PC-9 (cell line): ENCODE measurements at regions not wholly inside any gene's neighbourhood (a gene's known extent, or its start where the extent isn't known, plus 50 kb on each side); places are given as distances from the start of the nearest gene placed in this dataset.

Experiments used
- EZH2 ChIP-seq: fragments of 200-600 bp; sonication (generic); IDR thresholded peaks from 2 replicates; pipeline ENCODE4 v1.8.0; 2017; ENCODE audit warnings: antibody characterized with exemption, low read depth
- TF ChIP-seq, protein P1 (sequence below): fragments of 200-600 bp; sonication (generic); conservative IDR thresholded peaks from 2 replicates; pipeline ENCODE4 v1.6.1; 2017; ENCODE audit warnings: mixed run types, antibody characterized with exemption, mild to moderate bottlenecking, moderate library complexity

GRCh38 chr1:219123036-219123435 lies 50.6 kb upstream of the LYPLAL1 start:
- TF ChIP-seq, protein P1, sequence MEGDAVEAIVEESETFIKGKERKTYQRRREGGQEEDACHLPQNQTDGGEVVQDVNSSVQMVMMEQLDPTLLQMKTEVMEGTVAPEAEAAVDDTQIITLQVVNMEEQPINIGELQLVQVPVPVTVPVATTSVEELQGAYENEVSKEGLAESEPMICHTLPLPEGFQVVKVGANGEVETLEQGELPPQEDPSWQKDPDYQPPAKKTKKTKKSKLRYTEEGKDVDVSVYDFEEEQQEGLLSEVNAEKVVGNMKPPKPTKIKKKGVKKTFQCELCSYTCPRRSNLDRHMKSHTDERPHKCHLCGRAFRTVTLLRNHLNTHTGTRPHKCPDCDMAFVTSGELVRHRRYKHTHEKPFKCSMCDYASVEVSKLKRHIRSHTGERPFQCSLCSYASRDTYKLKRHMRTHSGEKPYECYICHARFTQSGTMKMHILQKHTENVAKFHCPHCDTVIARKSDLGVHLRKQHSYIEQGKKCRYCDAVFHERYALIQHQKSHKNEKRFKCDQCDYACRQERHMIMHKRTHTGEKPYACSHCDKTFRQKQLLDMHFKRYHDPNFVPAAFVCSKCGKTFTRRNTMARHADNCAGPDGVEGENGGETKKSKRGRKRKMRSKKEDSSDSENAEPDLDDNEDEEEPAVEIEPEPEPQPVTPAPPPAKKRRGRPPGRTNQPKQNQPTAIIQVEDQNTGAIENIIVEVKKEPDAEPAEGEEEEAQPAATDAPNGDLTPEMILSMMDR, result no peak
- TF ChIP-seq EZH2, result no peak
